GM21390 (cell line): ENCODE measurements at regions not wholly inside any gene's neighbourhood (a gene's known extent, or its start where the extent isn't known, plus 50 kb on each side); places are given as distances from the start of the nearest gene placed in this dataset.

Experiments
- ATAC-seq: cut with Tn5 transposase; IDR thresholded peaks from one replicate; pipeline ENCODE4 v1.9.1; 2021; ENCODE audit not compliant: unreplicated experiment

- ATAC-seq, result no peak
These were observed 52.9 kb upstream of the BHLHE23 start for GRCh38 chr20:63059684-63060056.

GRCh38 chr20:63058696-63059335 lies 52.1 kb upstream of the BHLHE23 start:
- ATAC-seq, result no peak

- no peak for ATAC-seq
These were observed 50.7 kb upstream of the BHLHE23 start for GRCh38 chr20:63057171-63058117.

GRCh38 chr20:63056236-63057170 lies 49.7 kb upstream of the BHLHE23 start:
- ATAC-seq, result no peak
